H54 (cell line): ENCODE measurements at regions not wholly inside any gene's neighbourhood (a gene's known extent, or its start where the extent isn't known, plus 50 kb on each side); places are given as distances from the start of the nearest gene placed in this dataset.

Experiments used
- DNase-seq: peaks from one replicate; pipeline ENCODE4 v3.0.0; 2011; ENCODE audit warnings: low spot score, mixed read lengths; ENCODE audit not compliant: insufficient read length
- FAIRE-seq: peaks from 3 replicates; lab custom pipeline; 2011; peaks lifted over from hg19 to GRCh38; lab: Jason Lieb, UNC
- POLR2A ChIP-seq: IDR thresholded peaks from 2 replicates; pipeline ENCODE4 v1.6.1; 2011; ENCODE audit warnings: low read depth, mild to moderate bottlenecking, low read length

GRCh38 chrX:137425273-137425902 lies 140.5 kb upstream of the ZIC3 start:
- DNase-seq (no peak), FAIRE-seq (no peak)
- TF ChIP-seq POLR2A, result no peak

GRCh38 chrX:137424679-137425078 lies 141.2 kb upstream of the ZIC3 start:
- TF ChIP-seq POLR2A, result no peak
- DNase-seq, result no peak
- FAIRE-seq, result no peak

- FAIRE-seq (no peak), DNase-seq (no peak)
- no peak for TF ChIP-seq POLR2A
Observed at GRCh38 chrX:137423241-137423640, 142.7 kb upstream of the ZIC3 start.

- no peak for TF ChIP-seq POLR2A
- FAIRE-seq, result no peak
Observed at GRCh38 chrX:137418086-137418485, 147.8 kb upstream of the ZIC3 start.

DNA sequence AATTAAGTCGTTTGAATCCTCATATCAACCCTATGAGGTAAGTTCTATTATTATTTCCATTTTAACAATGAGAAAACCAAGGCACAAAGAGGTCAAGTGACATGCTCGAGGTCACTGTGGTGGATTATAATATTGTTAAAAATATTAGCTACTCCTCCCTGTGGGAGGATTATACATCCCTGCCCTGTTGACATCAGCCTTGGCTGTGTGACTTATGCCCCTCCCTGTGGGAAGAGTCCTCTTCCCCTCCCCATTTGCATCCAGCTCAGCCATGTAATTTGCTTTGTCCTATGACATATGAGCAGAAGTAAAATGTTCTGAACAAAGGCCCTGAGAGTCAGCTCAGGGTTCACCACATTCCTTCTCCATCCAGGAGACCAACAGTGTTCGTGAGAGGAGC lies 152.7 kb upstream of the ZIC3 start:
- FAIRE-seq (no peak), DNase-seq (no peak)
- no peak for TF ChIP-seq POLR2A

More at GRCh38 chrX:137418086-137418485, 147.8 kb upstream of the ZIC3 start:
- DNase-seq, result no peak

- no peak for TF ChIP-seq POLR2A
- FAIRE-seq, result no peak
Observed at GRCh38 chrX:137405449-137406140, 160.3 kb upstream of the ZIC3 start.

GRCh38 chrX:137401092-137401491 lies 164.8 kb upstream of the ZIC3 start:
- FAIRE-seq (no peak), DNase-seq (no peak)
- TF ChIP-seq POLR2A, result no peak

More at GRCh38 chrX:137405449-137406140, 160.3 kb upstream of the ZIC3 start:
- DNase-seq, result no peak

GRCh38 chrX:137387646-137388045 lies 178.3 kb upstream of the ZIC3 start:
- no peak for FAIRE-seq
- TF ChIP-seq POLR2A, result no peak
- no peak for DNase-seq

- no peak for FAIRE-seq
- TF ChIP-seq POLR2A, result no peak
Observed at GRCh38 chrX:137366018-137366633, 199.8 kb upstream of the ZIC3 start.

GRCh38 chrX:137363559-137363958 lies 202.4 kb upstream of the ZIC3 start:
- TF ChIP-seq POLR2A, result no peak
- DNase-seq (no peak), FAIRE-seq (no peak)

More at GRCh38 chrX:137366018-137366633, 199.8 kb upstream of the ZIC3 start:
- no peak for DNase-seq

- no peak for TF ChIP-seq POLR2A
- no peak for FAIRE-seq
Observed at GRCh38 chrX:137362583-137362982, 203.3 kb upstream of the ZIC3 start.

GRCh38 chrX:137354851-137355250 lies 211.1 kb upstream of the ZIC3 start:
- FAIRE-seq (no peak), DNase-seq (no peak)
- no peak for TF ChIP-seq POLR2A

More at GRCh38 chrX:137362583-137362982, 203.3 kb upstream of the ZIC3 start:
- DNase-seq, result no peak

GRCh38 chrX:137353404-137353803 lies 212.5 kb upstream of the ZIC3 start:
- FAIRE-seq (no peak), DNase-seq (no peak)
- TF ChIP-seq POLR2A, result no peak

GRCh38 chrX:137352101-137352660 lies 213.7 kb upstream of the ZIC3 start:
- FAIRE-seq (no peak), DNase-seq (no peak)
- TF ChIP-seq POLR2A, result no peak
